ENCODE measurements at regions not wholly inside any gene's neighbourhood (a gene's known extent, or its start where the extent isn't known, plus 50 kb on each side); places are given as distances from the start of the nearest gene placed in this dataset.

DNA sequence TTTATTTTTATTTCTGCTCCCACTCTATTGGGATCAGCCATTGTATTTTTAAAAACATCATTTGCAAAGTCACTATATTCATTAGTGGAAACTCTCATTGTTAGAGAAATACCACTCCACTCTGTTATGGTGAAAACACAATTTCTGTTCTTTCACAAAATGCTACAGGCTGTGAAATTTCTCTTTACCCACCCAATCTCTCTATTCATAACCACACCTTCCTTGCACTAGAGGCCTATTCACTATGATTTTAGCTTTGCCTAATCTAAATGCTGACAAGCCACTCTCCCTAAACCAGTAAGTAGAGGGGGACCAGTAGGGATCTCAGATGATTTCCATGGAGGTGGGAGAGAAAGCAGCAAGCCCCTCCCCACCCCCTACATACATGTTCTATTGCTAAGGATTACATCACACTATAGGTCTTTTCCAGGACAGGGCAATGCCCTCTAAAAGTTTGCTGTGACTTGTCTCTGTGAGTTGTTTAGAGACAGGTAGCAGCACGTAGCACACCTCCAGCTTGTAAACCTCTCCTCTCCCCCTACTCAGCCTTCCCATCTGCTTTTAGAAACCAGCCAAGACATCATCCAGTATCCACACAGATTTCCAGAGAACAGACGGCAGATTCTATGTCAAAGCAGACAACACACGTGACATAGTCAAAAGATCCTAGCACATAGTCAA, 58.3 kb upstream of the PPP1R3C start:
- TF ChIP-seq ZNF114 (CRISPR knock-in tag; IDR thresholded peaks at IDR 0.05) (no peak), ETS1 (IDR thresholded peaks at IDR 0.05) (no peak), CREB1 (CRISPR knock-in tag; IDR thresholded peaks at IDR 0.05; ENCODE audit: low read depth) (no peak), POLR2AphosphoS5 (IDR thresholded peaks at IDR 0.05; ENCODE audit: low read depth) (no peak), REST (IDR thresholded peaks at IDR 0.05; ENCODE audit: unreplicated experiment) (no peak), JUNB (IDR thresholded peaks at IDR 0.05; ENCODE audit: unreplicated experiment) (no peak), EZH2 (IDR thresholded peaks at IDR 0.05; ENCODE audit: low read depth, unreplicated experiment) (no peak)
- TF ChIP-seq, protein P1, sequence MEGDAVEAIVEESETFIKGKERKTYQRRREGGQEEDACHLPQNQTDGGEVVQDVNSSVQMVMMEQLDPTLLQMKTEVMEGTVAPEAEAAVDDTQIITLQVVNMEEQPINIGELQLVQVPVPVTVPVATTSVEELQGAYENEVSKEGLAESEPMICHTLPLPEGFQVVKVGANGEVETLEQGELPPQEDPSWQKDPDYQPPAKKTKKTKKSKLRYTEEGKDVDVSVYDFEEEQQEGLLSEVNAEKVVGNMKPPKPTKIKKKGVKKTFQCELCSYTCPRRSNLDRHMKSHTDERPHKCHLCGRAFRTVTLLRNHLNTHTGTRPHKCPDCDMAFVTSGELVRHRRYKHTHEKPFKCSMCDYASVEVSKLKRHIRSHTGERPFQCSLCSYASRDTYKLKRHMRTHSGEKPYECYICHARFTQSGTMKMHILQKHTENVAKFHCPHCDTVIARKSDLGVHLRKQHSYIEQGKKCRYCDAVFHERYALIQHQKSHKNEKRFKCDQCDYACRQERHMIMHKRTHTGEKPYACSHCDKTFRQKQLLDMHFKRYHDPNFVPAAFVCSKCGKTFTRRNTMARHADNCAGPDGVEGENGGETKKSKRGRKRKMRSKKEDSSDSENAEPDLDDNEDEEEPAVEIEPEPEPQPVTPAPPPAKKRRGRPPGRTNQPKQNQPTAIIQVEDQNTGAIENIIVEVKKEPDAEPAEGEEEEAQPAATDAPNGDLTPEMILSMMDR (conservative IDR thresholded peaks at IDR 0.05; ENCODE audit: low read depth in 2 of 2), result no peak

Data from GM23338 (cell line).